ENCODE measurements at regions not wholly inside any gene's neighbourhood (a gene's known extent, or its start where the extent isn't known, plus 50 kb on each side); places are given as distances from the start of the nearest gene placed in this dataset.

GRCh38 chr3:63726656-63727055 lies 74.2 kb downstream of the SNTN start:
- Mint-ChIP-seq H3K36me3 (ENCODE audit: low read depth) (no peaks in the 10 kb centered on the region), H3K27ac (no peak overlapping the region), H3K27me3 (ENCODE audit: insufficient read depth, low read depth, poor library complexity) (no peaks in the 10 kb centered on the region), H3K4me3 (no peak overlapping the region), H3K4me1 (peaks cover 16% of the 10 kb centered on the region), H3K9me3 (peaks cover 11% of the 10 kb centered on the region)
- Histone ChIP-seq H3K27ac (ENCODE audit: low read depth) (no peak overlapping the region), H3K36me3 (ENCODE audit: insufficient read depth) (no peaks in the 10 kb centered on the region), H3K4me1 (ENCODE audit: insufficient read depth) (peaks cover 8% of the 10 kb centered on the region; the same call in 1 of the 2 replicates), H3K79me2 (replicated peaks; ENCODE audit: insufficient read depth) (no peaks in the 10 kb centered on the region), H3K4me3 (no peak overlapping the region), H3F3A (replicated peaks; ENCODE audit: low read depth) (no peaks in the 10 kb centered on the region), H3K4me2 (no peak overlapping the region), H3K27me3 (ENCODE audit: insufficient read depth) (no peaks in the 10 kb centered on the region), H2AFZ (no peak overlapping the region), H3K9me2 (ENCODE audit: insufficient read depth) (peaks cover 17% of the 10 kb centered on the region), H4K20me1 (replicated peaks; ENCODE audit: insufficient read depth) (no peaks in the 10 kb centered on the region)
- DNase-seq (ENCODE audit: low spot score) (no peak), ATAC-seq (no peak)
- TF ChIP-seq ZNF331 (CRISPR knock-in tag; IDR thresholded peaks at IDR 0.05; ENCODE audit: low read depth) (no peak), CTCF (conservative IDR thresholded peaks at IDR 0.05; ENCODE audit: low read depth in 2 of 2) (no peak), CREB1 (CRISPR knock-in tag; IDR thresholded peaks at IDR 0.05; ENCODE audit: low read depth) (no peak), ZNF114 (CRISPR knock-in tag; IDR thresholded peaks at IDR 0.05) (no peak), EZH2phosphoT487 (IDR thresholded peaks at IDR 0.05; ENCODE audit: unreplicated experiment) (no peak), JUNB (IDR thresholded peaks at IDR 0.05; ENCODE audit: unreplicated experiment) (no peak), NANOG (IDR thresholded peaks at IDR 0.05; ENCODE audit: borderline replicate concordance) (no peak), REST (IDR thresholded peaks at IDR 0.05; ENCODE audit: unreplicated experiment) (no peak), ZNF462 (CRISPR knock-in tag; IDR thresholded peaks at IDR 0.05) (no peak), POLR2AphosphoS5 (IDR thresholded peaks at IDR 0.05; ENCODE audit: low read depth) (no peak), STAT1 (IDR thresholded peaks at IDR 0.05; ENCODE audit: unreplicated experiment) (no peak), EZH2 (IDR thresholded peaks at IDR 0.05; ENCODE audit: low read depth, unreplicated experiment) (no peak), ETS1 (IDR thresholded peaks at IDR 0.05) (no peak)

All from GM23338 (cell line).